B cell (primary cell): ENCODE measurements at regions not wholly inside any gene's neighbourhood (a gene's known extent, or its start where the extent isn't known, plus 50 kb on each side); places are given as distances from the start of the nearest gene placed in this dataset.

Experiments used
- ATAC-seq: fragments of 200-7000 bp; cut with Tn5 transposase; one replicate; pipeline ENCODE4 v1.10.0; 2021; ENCODE audit warnings: low read depth, mild to moderate bottlenecking, moderate number of reproducible peaks, moderate library complexity
- CTCF ChIA-PET: fragments of 350-600 bp; sonication (Branson Sonifier 250); formaldehyde crosslinking; loops from one replicate; lab custom pipeline; 2021; ENCODE audit warnings: antibody characterized with exemption, inconsistent platforms; lab: Charles Lee
- POLR2A ChIA-PET: fragments of 350-600 bp; sonication (Branson Sonifier 250); formaldehyde crosslinking; loops from one replicate; lab custom pipeline; 2021; ENCODE audit warnings: antibody characterized with exemption; lab: Charles Lee
- DNase-seq: peaks from one replicate; pipeline ENCODE4 v3.0.0; 2013
- H2AFZ ChIP-seq: 2 replicates; pipeline ENCODE4 v1.6.1; 2012; ENCODE audit warnings: mild to moderate bottlenecking, low read depth, low read length; ENCODE audit not compliant: insufficient read depth, poor library complexity, severe bottlenecking
- H3K27ac ChIP-seq, 2 donors: 1 replicate in 1 of 2; 2 replicates in 1 of 2; pipeline ENCODE4 v1.5.1; 2012 to 2013; ENCODE audit warnings: low read length in 2 of 2, mild to moderate bottlenecking in 2 of 2, moderate library complexity in 1 of 2
- H3K27me3 ChIP-seq, 4 experiments: fragments of 200-600 bp in 1 of 4; sonication (generic) in 1 of 4; replicated peaks in 1 of 4; 1 replicate in 2 of 4; 2 replicates in 2 of 4; pipeline versions ENCODE4 v1.6.1 to v1.7.0; 2013 to 2016; ENCODE audit warnings: low read length in 3 of 4, mild to moderate bottlenecking in 2 of 4, mixed read lengths in 1 of 4, moderate library complexity in 1 of 4; ENCODE audit not compliant: insufficient read depth in 4 of 4, control insufficient read depth in 3 of 4; ENCODE audit errors: control extremely low read depth in 1 of 4
- H3K36me3 ChIP-seq, 2 experiments: replicated peaks in 1 of 2; 1 replicate in 1 of 2; 2 replicates in 1 of 2; pipeline versions ENCODE4 v1.6.1 to v1.7.1; 2013; ENCODE audit warnings: low read length in 1 of 2; ENCODE audit not compliant: insufficient read depth in 2 of 2, control insufficient read depth in 1 of 2; ENCODE audit errors: control extremely low read depth in 1 of 2, extremely low read depth in 1 of 2
- H3K4me1 ChIP-seq, 2 donors: fragments of 200-600 bp in 1 of 2; sonication (generic) in 1 of 2; 1 replicate in 1 of 2; 2 replicates in 1 of 2; pipeline versions ENCODE4 v1.5.1 to v1.6.1; 2013 to 2017; ENCODE audit warnings: low read length in 2 of 2; ENCODE audit not compliant: control insufficient read depth in 2 of 2, insufficient read depth in 2 of 2
- H3K4me2 ChIP-seq: replicated peaks from 2 replicates; pipeline ENCODE3; 2012; ENCODE audit warnings: mild to moderate bottlenecking, low read depth, low read length; ENCODE audit not compliant: poor library complexity, severe bottlenecking
- H3K4me3 ChIP-seq, 5 experiments: fragments of 200-600 bp in 1 of 5; sonication (generic) in 1 of 5; 1 replicate in 3 of 5; 2 replicates in 2 of 5; pipeline versions ENCODE4 v1.5.1 to v1.7.0; 2011 to 2016; ENCODE audit warnings: low read length in 4 of 5, mild to moderate bottlenecking in 4 of 5, low read depth in 2 of 5, control low read depth in 1 of 5, moderate library complexity in 1 of 5; ENCODE audit not compliant: insufficient read depth in 1 of 5; ENCODE audit errors: control extremely low read depth in 1 of 5, extremely low read depth in 1 of 5
- H3K79me2 ChIP-seq: fragments of 200-600 bp; sonication (generic); one replicate; pipeline ENCODE4 v1.6.0; 2016; ENCODE audit warnings: low read length; ENCODE audit not compliant: control insufficient read depth, insufficient read depth
- H3K9ac ChIP-seq: fragments of 200-600 bp; sonication (generic); 2 replicates; pipeline ENCODE4 v1.6.1; 2017; ENCODE audit warnings: mild to moderate bottlenecking, low read length, moderate library complexity
- H3K9me3 ChIP-seq, 3 donors: one replicate each; pipeline versions ENCODE4 v1.6.1 to v1.7.1; 2013; ENCODE audit warnings: low read length in 2 of 3; ENCODE audit not compliant: control insufficient read depth in 2 of 3, insufficient read depth in 1 of 3; ENCODE audit errors: control extremely low read depth in 1 of 3
- H4K20me1 ChIP-seq: 2 replicates; pipeline ENCODE4 v1.6.0; 2012; ENCODE audit warnings: mild to moderate bottlenecking, low read length; ENCODE audit not compliant: insufficient read depth, control insufficient read depth, poor library complexity, severe bottlenecking
- H3K27ac Mint-ChIP-seq: one replicate; pipeline ENCODE4 v1.8.0; 2021; ENCODE audit warnings: mixed read lengths
- H3K27me3 Mint-ChIP-seq: one replicate; pipeline ENCODE4 v1.8.0; 2021; ENCODE audit warnings: mixed read lengths
- H3K4me1 Mint-ChIP-seq: one replicate; pipeline ENCODE4 v1.8.0; 2021; ENCODE audit warnings: mixed read lengths
- H3K4me3 Mint-ChIP-seq: one replicate; pipeline ENCODE4 v1.8.0; 2021; ENCODE audit warnings: mixed read lengths
- H3K9me3 Mint-ChIP-seq: one replicate; pipeline ENCODE4 v1.8.0; 2022; ENCODE audit warnings: mixed read lengths; ENCODE audit not compliant: insufficient read depth
- CTCF ChIP-seq: fragments of 200-600 bp; IDR thresholded peaks from one replicate; pipeline ENCODE4 v1.8.0; 2022; ENCODE audit warnings: antibody characterized with exemption, mild to moderate bottlenecking
- EZH2 ChIP-seq: IDR thresholded peaks from 2 replicates; pipeline ENCODE4 v1.6.1; 2012; ENCODE audit warnings: borderline replicate concordance, low read depth, mild to moderate bottlenecking, moderate library complexity, low read length; ENCODE audit not compliant: insufficient read depth, poor library complexity, severe bottlenecking
- WGBS: methylation state at CpG from one replicate; pipeline ENCODE4 v1.1.5; 2013; ENCODE audit warnings: missing lambda C conversion rate; ENCODE audit not compliant: insufficient coverage; 5-methylcytosine and 5-hydroxymethylcytosine counted together
- intact Hi-C: fragments of 100-400 bp; cut with micrococcal nuclease; formaldehyde crosslinking; loops from one replicate; pipeline ENCODE4 v1.10.0; 2022

- TF ChIP-seq CTCF, result no peak
- no peak for TF ChIP-seq EZH2
- POLR2A ChIA-PET, result no interaction called here
- H4K20me1 ChIP-seq, result no peaks in the 10 kb centered on the region
- no CpG with 5 or more reads among the region's 3 CpGs for WGBS
- Mint-ChIP-seq H3K9me3 (peaks cover 3% of the 10 kb centered on the region), H3K4me3 (no peak overlapping the region), H3K4me1 (no peaks in the 10 kb centered on the region), H3K27ac (no peak overlapping the region), H3K27me3 (no peaks in the 10 kb centered on the region)
- intact Hi-C loops, result no loop called here
- no peak for ATAC-seq
- no peaks in the 10 kb centered on the region for H3K27me3 ChIP-seq
- no peak overlapping the region for H3K4me2 ChIP-seq
- H3K79me2 ChIP-seq, result no peaks in the 10 kb centered on the region
- H3K9ac ChIP-seq, result no peak overlapping the region
- no peak overlapping the region for H3K27ac ChIP-seq
- H2AFZ ChIP-seq, result no peak overlapping the region
- no peaks in the 10 kb centered on the region for H3K36me3 ChIP-seq
- no peak for DNase-seq
- no peaks in the 10 kb centered on the region for H3K4me1 ChIP-seq
- CTCF ChIA-PET, result no interaction called here
- H3K9me3 ChIP-seq, result peaks cover 0 to 10% (median 0%) of the 10 kb centered on the region in 3 donors
- no peak overlapping the region for H3K4me3 ChIP-seq
These were observed 308.5 kb upstream of the TFPI start for GRCh38 chr2:187862715-187863114.

DNA sequence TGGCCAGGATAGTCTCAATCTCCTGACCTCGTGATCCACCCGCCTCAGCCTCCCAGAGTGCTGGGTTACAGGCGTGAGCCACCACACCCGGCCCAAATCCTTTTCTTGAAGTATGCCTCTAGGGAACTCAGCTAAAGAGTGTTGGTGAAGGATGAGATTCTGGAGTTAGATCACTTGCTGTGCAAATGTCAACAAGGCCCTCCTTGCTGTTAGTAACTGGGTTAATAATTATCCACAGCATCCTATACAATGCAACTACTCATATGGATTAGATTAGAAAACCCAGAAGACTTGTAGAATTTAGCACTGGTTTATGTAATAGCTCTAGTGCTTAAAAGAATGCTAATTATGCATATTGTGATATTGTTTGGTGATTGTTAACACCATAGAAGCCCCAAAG lies 310.8 kb upstream of the TFPI start:
- Histone ChIP-seq H3K79me2 (no peaks in the 10 kb centered on the region), H4K20me1 (no peaks in the 10 kb centered on the region), H3K27me3 (no peaks in the 10 kb centered on the region), H3K27ac (no peak overlapping the region), H3K4me3 (no peak overlapping the region), H3K36me3 (no peaks in the 10 kb centered on the region), H2AFZ (no peak overlapping the region), H3K9me3 (peaks cover 0 to 17% (median 0%) of the 10 kb centered on the region in 3 donors), H3K4me1 (no peaks in the 10 kb centered on the region), H3K4me2 (no peak overlapping the region), H3K9ac (no peak overlapping the region)
- ATAC-seq (no peak), DNase-seq (no peak)
- H3K9me3 Mint-ChIP-seq, result peaks cover 5% of the 10 kb centered on the region
- ChIA-PET POLR2A (no interaction called here), CTCF (no interaction called here)
- TF ChIP-seq CTCF, result no peak
- no peak for TF ChIP-seq EZH2
- WGBS, result 100% methylated on average over 2 of the region's 4 CpGs
- H3K27ac Mint-ChIP-seq, result no peak overlapping the region
- no peaks in the 10 kb centered on the region for H3K27me3 Mint-ChIP-seq
- no peak overlapping the region for H3K4me3 Mint-ChIP-seq
- no peaks in the 10 kb centered on the region for H3K4me1 Mint-ChIP-seq
- intact Hi-C loops, result no loop called here
